Renal pelvis (tissue), 1 donor: ENCODE measurements at regions not wholly inside any gene's neighbourhood (a gene's known extent, or its start where the extent isn't known, plus 50 kb on each side); places are given as distances from the start of the nearest gene placed in this dataset.

ENCODE experiments used
- DNase-seq: peaks from one replicate; pipeline ENCODE4 v3.0.0-alpha.2; 2013

DNA sequence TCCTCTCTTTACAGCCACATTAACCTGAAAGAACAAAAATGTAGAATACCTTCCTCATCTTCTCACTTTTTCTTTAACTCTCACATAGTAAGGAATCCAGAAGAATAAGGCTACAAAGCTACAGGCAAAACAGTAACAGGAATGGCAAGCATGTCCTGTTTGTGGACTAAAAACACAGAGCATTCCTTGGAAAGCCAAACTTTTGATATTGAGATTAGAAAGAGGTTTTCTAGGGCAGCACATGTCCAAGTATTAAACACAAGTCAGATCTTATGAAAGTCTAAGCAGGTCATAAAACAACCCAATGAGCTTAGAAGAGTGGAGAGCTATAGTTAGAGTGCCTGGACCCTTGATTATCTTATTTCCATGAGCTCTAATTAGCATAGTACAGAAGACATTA lies 58.2 kb upstream of the FAM9C start:
- no peak for DNase-seq

- no peak for DNase-seq
Measured at GRCh38 chrX:13101441-13102139, 57.2 kb upstream of the FAM9C start.

DNA sequence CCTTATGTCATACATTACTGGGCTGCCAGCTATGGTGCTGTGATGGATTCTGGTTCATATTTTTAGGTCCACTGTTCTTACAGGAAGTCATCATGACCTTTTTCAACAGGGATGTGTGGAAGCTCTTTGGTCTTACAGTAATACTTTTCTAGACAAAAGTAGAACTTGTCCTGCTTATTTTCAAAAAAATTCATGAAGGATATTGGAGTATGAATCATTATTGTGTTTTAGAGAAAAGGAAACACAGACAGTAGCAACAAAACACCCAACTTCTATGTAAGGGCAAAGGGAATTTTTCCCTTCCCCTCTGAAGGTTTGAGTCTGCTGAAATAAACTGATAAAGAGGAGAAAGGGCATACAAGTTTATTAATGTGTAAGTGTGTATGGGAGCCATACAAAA lies 54.7 kb upstream of the FAM9C start:
- no peak for DNase-seq

GRCh38 chrX:13096728-13097127 lies 52.3 kb upstream of the FAM9C start:
- no peak for DNase-seq

DNA sequence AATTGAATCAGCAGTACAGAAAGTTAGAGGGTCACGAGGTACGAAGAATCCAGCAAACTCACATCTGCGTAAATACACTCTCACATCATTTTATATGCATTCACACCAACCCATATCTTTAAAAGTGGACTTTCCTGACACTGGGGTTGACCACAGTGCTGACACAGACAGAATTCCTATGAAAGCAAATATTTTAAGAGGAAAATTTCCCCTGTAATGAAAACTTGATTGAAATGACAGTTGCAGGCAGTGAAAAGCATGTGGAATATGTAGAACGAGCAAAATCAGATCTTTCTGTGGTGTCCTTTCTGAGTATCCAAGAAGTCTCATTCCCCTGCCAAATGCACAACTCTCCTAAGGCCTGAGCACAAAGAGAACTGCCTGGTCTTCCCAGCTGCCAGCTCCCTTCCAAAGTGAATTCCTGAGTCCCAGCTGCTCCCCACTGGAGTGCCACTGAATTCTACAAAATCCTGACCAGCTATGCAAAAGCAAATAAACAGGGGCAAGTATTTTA lies 50.5 kb upstream of the FAM9C start:
- DNase-seq, result no peak

DNA sequence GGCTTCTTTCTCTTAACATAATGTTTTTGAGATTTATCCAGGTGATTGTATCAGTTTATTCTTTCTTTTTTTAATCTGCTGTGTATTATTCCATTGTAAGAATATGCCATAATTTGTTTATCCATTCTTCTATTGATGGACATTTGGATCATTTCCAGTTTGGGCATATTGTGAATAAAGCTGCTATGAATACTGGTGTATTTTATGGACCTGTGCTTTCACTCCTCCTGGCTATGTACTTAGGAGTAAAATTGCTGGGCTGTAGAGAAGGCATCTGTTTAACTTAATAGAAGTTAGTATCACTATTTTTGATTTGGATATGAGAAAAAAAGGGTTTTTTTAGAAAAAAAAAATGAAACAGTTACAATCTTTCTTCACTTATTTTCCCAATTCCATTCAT lies 50.0 kb upstream of the FAM9C start:
- DNase-seq, result no peak
